ENCODE measurements at regions not wholly inside any gene's neighbourhood (a gene's known extent, or its start where the extent isn't known, plus 50 kb on each side); places are given as distances from the start of the nearest gene placed in this dataset.
"Not testable (repeated sequence)": the region's sequence is repeated elsewhere in the genome, so short reads cannot be mapped to it uniquely, and the experiment has no call there.

GRCh38 chr15:66633938-66634250 is 68.1 kb upstream of the LCTL start:
- H2AFZ ChIP-seq (ENCODE audit: low read depth, low read length), result no peak overlapping the region
- H3K27ac ChIP-seq (ENCODE audit: low read length), result no peak overlapping the region
- H3K79me2 ChIP-seq (ENCODE audit: insufficient read depth, low read length), result no peaks in the 10 kb centered on the region
- no peaks in the 10 kb centered on the region for H3K36me3 ChIP-seq (ENCODE audit: insufficient read depth, low read length)
- TF ChIP-seq CTCF (IDR thresholded peaks at IDR 0.05; ENCODE audit: borderline replicate concordance, extremely low read depth, low read length, poor library complexity, severe bottlenecking) (no peak), EZH2 (IDR thresholded peaks at IDR 0.05; ENCODE audit: borderline replicate concordance, low read depth, low read length, severe bottlenecking) (no peak)
- DNase-seq (no peak), ATAC-seq (ENCODE audit: insufficient read depth, low read depth) (no peak)
- no peak overlapping the region for H3K4me2 ChIP-seq (ENCODE audit: insufficient read depth, low read length)
- peaks cover 8% of the 10 kb centered on the region for H3K4me1 ChIP-seq (ENCODE audit: insufficient read depth, low read length)
- H3K9ac ChIP-seq (ENCODE audit: low read depth, low read length), result no peak overlapping the region
- no peaks in the 10 kb centered on the region for H4K20me1 ChIP-seq (ENCODE audit: insufficient read depth, low read length)
- H3K9me3 ChIP-seq (ENCODE audit: insufficient read depth, low read length, severe bottlenecking), result no peaks in the 10 kb centered on the region
- H3K4me3 ChIP-seq (ENCODE audit: low read depth in 1 of 2, low read length in 2 of 2), result no peak overlapping the region
- no peaks in the 10 kb centered on the region for H3K27me3 ChIP-seq (ENCODE audit: insufficient read depth, low read length, poor library complexity)

- TF ChIP-seq CTCF (IDR thresholded peaks at IDR 0.05; ENCODE audit: borderline replicate concordance, extremely low read depth, low read length, poor library complexity, severe bottlenecking) (no peak), EZH2 (IDR thresholded peaks at IDR 0.05; ENCODE audit: borderline replicate concordance, low read depth, low read length, severe bottlenecking) (no peak)
- no peak overlapping the region for H3K4me3 ChIP-seq (ENCODE audit: low read depth in 1 of 2, low read length in 2 of 2)
- peaks cover 8% of the 10 kb centered on the region for H3K4me1 ChIP-seq (ENCODE audit: insufficient read depth, low read length)
- H3K4me2 ChIP-seq (ENCODE audit: insufficient read depth, low read length), result no peak overlapping the region
- H4K20me1 ChIP-seq (ENCODE audit: insufficient read depth, low read length), result no peaks in the 10 kb centered on the region
- no peak overlapping the region for H2AFZ ChIP-seq (ENCODE audit: low read depth, low read length)
- DNase-seq (no peak), ATAC-seq (ENCODE audit: insufficient read depth, low read depth) (no peak)
- H3K27me3 ChIP-seq (ENCODE audit: insufficient read depth, low read length, poor library complexity), result no peaks in the 10 kb centered on the region
- H3K9me3 ChIP-seq (ENCODE audit: insufficient read depth, low read length, severe bottlenecking), result no peaks in the 10 kb centered on the region
- no peak overlapping the region for H3K9ac ChIP-seq (ENCODE audit: low read depth, low read length)
- H3K79me2 ChIP-seq (ENCODE audit: insufficient read depth, low read length), result no peaks in the 10 kb centered on the region
- no peak overlapping the region for H3K27ac ChIP-seq (ENCODE audit: low read length)
- no peaks in the 10 kb centered on the region for H3K36me3 ChIP-seq (ENCODE audit: insufficient read depth, low read length)
Measured at GRCh38 chr15:66634540-66634939, 67.5 kb upstream of the SMAD6 start.

- DNase-seq (no peak), ATAC-seq (ENCODE audit: insufficient read depth, low read depth) (no peak)
- H3K27ac ChIP-seq (ENCODE audit: low read length), result no peak overlapping the region
- TF ChIP-seq EZH2 (IDR thresholded peaks at IDR 0.05; ENCODE audit: borderline replicate concordance, low read depth, low read length, severe bottlenecking) (no peak), CTCF (IDR thresholded peaks at IDR 0.05; ENCODE audit: borderline replicate concordance, extremely low read depth, low read length, poor library complexity, severe bottlenecking) (no peak)
- H4K20me1 ChIP-seq (ENCODE audit: insufficient read depth, low read length), result no peaks in the 10 kb centered on the region
- no peaks in the 10 kb centered on the region for H3K36me3 ChIP-seq (ENCODE audit: insufficient read depth, low read length)
- no peak overlapping the region for H3K9ac ChIP-seq (ENCODE audit: low read depth, low read length)
- no peaks in the 10 kb centered on the region for H3K79me2 ChIP-seq (ENCODE audit: insufficient read depth, low read length)
- H3K4me2 ChIP-seq (ENCODE audit: insufficient read depth, low read length), result no peak overlapping the region
- no peak overlapping the region for H2AFZ ChIP-seq (ENCODE audit: low read depth, low read length)
- H3K4me1 ChIP-seq (ENCODE audit: insufficient read depth, low read length), result peaks cover 8% of the 10 kb centered on the region
- no peak overlapping the region for H3K4me3 ChIP-seq (ENCODE audit: low read depth in 1 of 2, low read length in 2 of 2)
- H3K27me3 ChIP-seq (ENCODE audit: insufficient read depth, low read length, poor library complexity), result no peaks in the 10 kb centered on the region
- H3K9me3 ChIP-seq (ENCODE audit: insufficient read depth, low read length, severe bottlenecking), result no peaks in the 10 kb centered on the region
Measured at GRCh38 chr15:66635006-66635405, 67.0 kb upstream of the SMAD6 start.

GRCh38 chr15:66635817-66636216 is 66.2 kb upstream of the SMAD6 start:
- ATAC-seq (ENCODE audit: insufficient read depth, low read depth) (no peak), DNase-seq (no peak)
- Histone ChIP-seq H3K27ac (ENCODE audit: low read length) (no peak overlapping the region), H3K4me3 (ENCODE audit: low read depth in 1 of 2, low read length in 2 of 2) (no peak overlapping the region), H2AFZ (ENCODE audit: low read depth, low read length) (no peak overlapping the region), H3K4me2 (ENCODE audit: insufficient read depth, low read length) (no peak overlapping the region), H3K79me2 (ENCODE audit: insufficient read depth, low read length) (no peaks in the 10 kb centered on the region), H3K36me3 (ENCODE audit: insufficient read depth, low read length) (no peaks in the 10 kb centered on the region), H3K4me1 (ENCODE audit: insufficient read depth, low read length) (peaks cover 8% of the 10 kb centered on the region), H4K20me1 (ENCODE audit: insufficient read depth, low read length) (no peaks in the 10 kb centered on the region), H3K9me3 (ENCODE audit: insufficient read depth, low read length, severe bottlenecking) (no peaks in the 10 kb centered on the region), H3K9ac (ENCODE audit: low read depth, low read length) (no peak overlapping the region), H3K27me3 (ENCODE audit: insufficient read depth, low read length, poor library complexity) (no peaks in the 10 kb centered on the region)
- TF ChIP-seq EZH2 (IDR thresholded peaks at IDR 0.05; ENCODE audit: borderline replicate concordance, low read depth, low read length, severe bottlenecking) (no peak), CTCF (IDR thresholded peaks at IDR 0.05; ENCODE audit: borderline replicate concordance, extremely low read depth, low read length, poor library complexity, severe bottlenecking) (no peak)

- not testable (repeated sequence) for DNase-seq; H3K36me3 ChIP-seq (ENCODE audit: insufficient read depth, low read length); ATAC-seq (ENCODE audit: insufficient read depth, low read depth); H3K4me3 ChIP-seq (ENCODE audit: low read depth in 1 of 2, low read length in 2 of 2); H3K4me1 ChIP-seq (ENCODE audit: insufficient read depth, low read length); H3K9me3 ChIP-seq (ENCODE audit: insufficient read depth, low read length, severe bottlenecking); H4K20me1 ChIP-seq (ENCODE audit: insufficient read depth, low read length); H3K79me2 ChIP-seq (ENCODE audit: insufficient read depth, low read length); H3K9ac ChIP-seq (ENCODE audit: low read depth, low read length); H3K4me2 ChIP-seq (ENCODE audit: insufficient read depth, low read length); H2AFZ ChIP-seq (ENCODE audit: low read depth, low read length); H3K27me3 ChIP-seq (ENCODE audit: insufficient read depth, low read length, poor library complexity); H3K27ac ChIP-seq (ENCODE audit: low read length)
Measured at GRCh38 chr15:66637044-66637443, 65.0 kb upstream of the SMAD6 start.

Data from DND-41 (cell line).